Eye (tissue), 1 donor: ENCODE measurements at regions not wholly inside any gene's neighbourhood (a gene's known extent, or its start where the extent isn't known, plus 50 kb on each side); places are given as distances from the start of the nearest gene placed in this dataset.
"Not testable (repeated sequence)": the region's sequence is repeated elsewhere in the genome, so short reads cannot be mapped to it uniquely, and the experiment has no call there.

Source experiments
- DNase-seq: peaks from one replicate; pipeline ENCODE4 v3.0.0-alpha.2; 2015

DNA sequence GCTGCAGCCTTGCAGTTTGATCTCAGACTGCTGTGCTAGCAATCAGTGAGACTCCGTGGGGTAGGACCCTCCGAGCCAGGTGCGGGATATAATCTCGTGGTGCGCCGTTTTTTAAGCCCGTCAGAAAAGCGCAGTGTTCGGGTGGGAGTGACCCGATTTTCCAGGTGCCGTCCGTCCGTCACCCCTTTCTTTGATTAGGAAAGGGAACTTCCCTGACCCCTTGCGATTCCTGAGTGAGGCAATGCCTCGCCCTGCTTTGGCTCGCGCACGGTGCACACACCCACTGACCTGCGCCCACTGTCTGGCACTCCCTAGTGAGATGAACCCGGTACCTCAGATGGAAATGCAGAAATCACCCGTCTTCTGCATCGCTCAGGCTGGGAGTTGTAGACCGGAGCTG is 203.2 kb downstream of the SNCAIP start:
- DNase-seq, result not testable (repeated sequence)

DNA sequence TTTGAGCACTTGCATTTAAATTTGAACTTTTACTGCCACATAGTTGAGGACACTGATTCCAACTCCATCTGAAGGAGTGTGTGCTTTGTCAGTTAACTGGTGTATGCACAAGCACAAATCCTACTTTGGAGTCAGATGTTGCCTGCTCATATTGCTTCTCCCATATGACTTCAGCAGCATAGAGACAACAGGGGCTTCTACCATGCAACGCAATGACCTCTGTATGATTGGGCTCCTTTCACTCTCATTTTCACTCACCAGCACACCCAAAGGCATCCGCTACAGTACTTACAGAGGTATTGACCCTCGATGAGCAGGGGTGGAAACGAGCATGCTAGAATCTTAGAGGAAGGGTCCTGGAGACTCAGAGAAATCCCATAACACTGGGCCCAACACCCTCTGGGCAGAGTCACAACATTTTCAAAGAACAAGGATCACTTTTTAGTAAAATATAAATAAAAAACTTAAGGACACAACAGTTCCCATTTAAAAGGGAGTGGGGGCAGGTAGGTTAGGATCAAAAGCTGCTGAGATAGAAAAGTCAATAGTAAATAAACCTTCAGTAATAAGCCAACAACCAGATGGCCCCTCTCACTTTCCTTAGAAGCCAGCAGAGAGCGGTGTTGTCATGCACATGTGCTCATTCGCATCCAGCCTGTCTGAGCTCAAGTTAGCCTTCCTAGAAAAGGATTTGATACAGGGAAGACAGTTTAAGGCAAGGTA is 203.8 kb downstream of the SNCAIP start:
- peak; percentile 92 for DNase-seq

DNA sequence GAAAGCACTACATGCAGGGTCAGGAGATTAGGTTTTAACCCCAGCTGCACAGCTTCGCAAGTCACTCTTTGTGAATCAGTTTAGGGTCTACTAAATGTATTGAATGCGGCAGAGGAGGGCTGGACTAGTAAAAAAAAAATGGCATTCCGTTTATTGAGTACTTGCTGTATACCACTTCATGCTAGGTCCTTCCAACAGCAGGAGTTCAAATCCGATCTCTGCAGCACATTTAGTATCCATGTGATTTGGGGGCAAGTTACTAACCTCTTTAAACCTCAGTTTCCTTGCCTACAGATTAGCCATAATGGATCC is 204.4 kb downstream of the SNCAIP start:
- DNase-seq, result no peak

DNA sequence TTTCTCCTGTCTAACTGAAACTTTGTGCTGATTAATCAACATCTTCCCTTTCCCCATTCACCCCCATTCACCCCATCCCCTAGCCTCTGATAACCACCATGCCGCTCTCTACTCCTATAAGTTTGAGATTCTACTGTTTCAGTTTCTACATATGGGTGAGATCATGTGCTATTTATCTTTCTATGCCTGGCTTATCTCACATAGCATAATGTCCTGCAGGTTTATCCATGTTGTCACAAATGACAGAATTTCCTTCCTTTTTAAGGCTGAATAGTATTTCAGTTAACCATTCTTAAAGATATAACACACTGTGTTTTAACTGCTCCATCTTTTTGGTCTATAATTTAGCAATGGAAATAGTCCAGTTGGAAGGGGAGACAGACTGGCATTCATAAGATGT is 205.1 kb downstream of the SNCAIP start:
- DNase-seq, result no peak

DNA sequence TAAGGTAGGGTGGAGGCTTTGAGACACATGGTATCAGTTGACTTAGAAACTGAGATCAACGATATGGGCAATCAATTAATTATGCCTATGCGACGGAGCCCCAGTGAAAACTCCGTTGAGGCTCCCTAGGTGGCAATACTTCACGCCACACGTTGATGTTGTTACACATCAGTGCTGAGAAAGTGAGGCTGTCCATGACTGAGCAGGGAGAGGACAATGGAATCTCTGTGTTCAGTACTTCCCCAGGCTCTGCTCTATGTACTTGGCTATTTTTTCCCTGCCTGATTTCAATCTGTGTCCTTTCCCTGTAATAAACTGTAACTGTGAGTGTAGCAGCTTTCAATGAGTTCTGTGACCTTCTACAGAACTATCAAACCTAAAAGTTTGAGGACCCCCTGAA is 211.7 kb downstream of the SNCAIP start:
- DNase-seq, result no peak

DNA sequence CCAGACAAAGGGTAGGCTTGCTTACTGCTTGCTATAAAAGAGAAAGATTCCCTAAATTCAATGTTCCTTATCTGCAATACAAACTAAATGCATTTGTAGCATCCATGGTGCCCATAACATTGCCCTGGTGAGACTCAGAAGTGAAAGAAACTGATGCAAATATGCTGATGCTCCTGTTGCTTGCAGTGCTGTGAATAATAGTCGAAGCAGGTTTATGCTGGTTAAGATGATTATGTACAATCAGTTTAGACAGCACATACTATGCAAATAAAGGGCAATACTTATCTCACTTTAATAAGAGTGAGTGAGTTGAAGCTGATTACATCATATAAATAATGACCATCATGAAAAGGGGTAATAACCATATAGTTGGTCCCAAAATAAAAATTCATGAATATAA is 215.5 kb downstream of the SNCAIP start:
- no peak for DNase-seq

DNA sequence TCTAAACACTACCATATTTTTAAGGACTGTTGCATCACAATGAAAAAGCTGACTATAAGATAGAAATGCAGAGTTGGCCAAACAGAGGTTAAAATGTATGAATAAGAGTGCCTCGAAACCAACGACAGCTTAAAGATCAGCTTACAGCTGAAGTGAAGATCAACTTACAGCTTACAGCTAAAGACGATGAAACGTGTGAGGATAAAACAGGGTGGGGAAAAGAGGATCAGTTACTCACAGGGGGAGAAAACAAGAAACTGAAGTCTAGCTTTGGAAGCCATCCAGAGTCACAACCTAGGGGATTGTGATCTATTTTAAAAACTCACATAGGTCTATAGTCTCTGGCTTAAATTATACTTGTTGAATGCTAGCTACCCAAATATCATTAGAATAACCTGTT is 220.0 kb downstream of the SNCAIP start:
- peak; percentile 3 for DNase-seq

DNA sequence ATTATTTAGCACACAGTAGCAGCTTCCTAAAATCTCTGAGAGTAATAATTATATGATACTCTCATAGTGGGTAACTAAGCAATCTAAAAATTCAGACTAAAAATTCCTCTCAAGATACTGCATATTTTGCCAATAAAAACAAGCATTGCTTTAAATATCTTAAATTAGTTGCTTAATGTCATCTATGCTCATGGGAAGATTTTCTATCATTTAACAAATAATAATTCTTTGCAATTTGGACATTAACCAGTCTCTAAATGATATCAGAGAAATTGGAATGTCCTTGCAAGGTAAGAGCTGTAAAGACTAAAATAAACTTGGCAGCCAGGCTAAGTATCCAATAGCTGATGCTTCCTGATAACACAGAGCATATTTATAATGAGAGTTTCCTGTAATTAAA is 221.8 kb downstream of the SNCAIP start:
- no peak for DNase-seq

DNA sequence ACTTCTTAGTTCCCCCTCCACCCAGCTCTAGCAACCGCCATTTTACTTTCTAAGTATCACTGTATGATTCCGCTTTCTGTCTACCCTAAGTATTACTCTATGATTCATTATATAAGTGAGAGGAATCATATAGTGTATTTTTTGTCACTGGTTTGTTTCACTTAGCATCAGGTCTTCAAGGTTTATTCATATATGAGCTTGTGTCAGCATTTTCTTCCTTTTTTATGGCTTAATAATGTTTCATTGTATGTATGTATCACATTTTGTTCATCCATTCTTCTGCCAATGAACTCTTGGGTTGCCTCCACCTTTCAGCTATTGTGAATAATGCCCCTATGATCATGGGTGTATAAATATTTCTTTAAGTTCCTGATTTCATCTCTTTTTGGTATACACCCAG is 222.8 kb downstream of the SNCAIP start:
- DNase-seq, result no peak

DNA sequence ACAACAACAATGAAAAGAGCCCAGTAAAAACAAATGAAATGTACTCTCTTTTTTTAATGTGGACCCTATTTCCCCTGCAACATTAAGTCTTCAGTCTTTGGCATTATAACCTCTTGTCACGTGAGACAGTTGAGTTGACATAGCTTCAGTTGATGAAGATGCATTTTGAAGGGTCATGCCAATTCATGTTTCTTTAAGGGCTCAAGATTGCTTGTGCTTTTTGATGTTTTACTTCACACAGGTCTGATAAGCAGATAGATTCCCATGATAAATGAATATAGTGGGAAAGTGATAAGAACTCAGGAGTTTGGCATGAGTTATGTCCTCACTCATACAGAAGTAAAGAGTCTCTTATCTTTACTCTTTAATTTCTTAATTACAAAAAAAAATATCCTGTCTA is 229.4 kb downstream of the SNCAIP start:
- DNase-seq, result peak; percentile 77

DNA sequence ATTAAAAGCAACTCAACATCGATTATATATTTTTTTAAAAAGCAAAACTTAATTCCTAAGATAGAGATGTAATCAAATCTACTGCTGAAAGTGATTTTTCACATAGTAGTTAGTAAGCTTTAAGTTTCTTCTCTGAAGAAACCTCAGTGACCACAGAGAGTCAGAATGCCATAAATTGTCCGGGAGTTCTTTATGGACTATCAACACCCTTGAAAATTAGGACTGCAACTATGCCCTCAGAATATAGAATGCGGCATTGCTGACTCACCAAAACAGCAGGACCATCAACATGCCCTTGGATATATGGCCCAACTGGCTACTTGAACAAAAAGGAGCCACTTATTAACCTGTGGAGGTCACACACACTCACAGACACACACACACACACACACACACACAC is 228.9 kb upstream of the SNX2 start:
- no peak for DNase-seq

DNA sequence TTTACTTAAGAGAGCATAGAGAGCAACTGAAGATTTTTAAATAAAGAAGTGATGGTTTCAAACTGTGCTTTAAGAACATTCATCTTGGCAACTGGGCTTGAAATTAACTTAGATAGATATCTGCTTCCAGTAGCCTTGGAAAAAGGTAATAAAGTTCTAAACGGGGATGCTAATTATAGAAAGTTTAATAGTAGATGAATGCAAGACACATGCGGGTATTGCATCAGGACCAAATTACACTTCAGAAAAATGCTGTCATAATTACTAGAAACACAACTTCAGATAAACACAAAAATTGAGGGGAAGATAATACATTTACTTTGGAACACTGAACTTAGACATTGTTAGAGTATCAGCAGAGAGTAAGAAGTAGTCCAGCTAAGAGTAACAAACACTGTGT is 227.7 kb upstream of the SNX2 start:
- no peak for DNase-seq

DNA sequence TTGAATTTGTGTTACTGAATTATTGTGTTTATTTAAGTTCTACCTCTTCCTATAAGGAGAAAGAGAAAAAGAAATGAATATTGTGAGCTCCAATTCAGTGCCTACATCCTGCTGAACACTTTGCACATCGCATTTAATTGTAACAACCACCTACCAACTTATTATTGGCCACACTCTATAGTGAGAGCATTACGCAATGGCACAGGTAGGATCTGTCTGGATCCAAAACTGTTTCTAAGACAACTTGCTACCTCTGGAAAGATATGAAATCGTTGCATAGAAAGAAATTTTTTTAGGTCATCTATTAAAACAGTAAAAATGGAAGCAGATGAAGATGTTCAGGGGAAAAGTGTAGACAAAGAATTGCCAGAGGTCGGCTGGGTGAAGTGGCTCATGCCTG is 227.2 kb upstream of the SNX2 start:
- DNase-seq, result no peak

DNA sequence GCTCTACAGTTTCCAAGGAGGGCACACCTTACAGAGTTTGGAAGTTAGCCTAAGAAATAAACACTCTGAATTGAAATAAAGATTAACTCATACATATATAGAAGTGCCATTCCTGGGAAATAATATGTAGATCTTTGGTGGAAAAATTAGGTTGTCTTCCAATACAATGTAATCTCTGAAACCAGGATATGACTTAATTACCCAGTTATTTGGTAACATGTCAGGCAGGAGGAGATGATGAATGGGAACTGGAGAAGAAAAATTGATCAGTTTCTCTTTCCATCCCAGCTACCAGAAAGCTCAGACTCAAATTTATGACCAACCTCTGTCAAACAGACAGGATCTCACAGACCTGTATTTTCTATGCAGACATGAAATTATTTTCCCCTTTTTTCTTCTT is 215.2 kb upstream of the SNX2 start:
- no peak for DNase-seq

DNA sequence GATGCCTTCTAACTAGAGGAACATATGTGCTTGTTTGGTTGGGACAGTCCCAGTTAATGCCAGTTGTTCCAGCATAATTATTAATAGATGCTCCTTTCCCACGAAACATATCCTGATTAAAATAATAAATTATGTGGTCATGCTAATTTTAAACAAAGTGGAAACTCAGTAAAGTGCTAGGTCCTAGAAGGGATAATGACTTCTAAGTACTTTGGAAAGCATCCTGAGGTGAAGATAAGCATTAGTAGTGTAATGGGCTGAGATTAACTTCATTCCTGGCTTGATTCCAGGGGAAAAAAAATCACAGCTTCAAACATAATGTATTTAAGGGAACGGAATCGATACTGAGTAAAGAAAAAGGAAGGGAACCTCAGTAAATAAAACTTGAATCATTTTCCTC is 213.7 kb upstream of the SNX2 start:
- no peak for DNase-seq

DNA sequence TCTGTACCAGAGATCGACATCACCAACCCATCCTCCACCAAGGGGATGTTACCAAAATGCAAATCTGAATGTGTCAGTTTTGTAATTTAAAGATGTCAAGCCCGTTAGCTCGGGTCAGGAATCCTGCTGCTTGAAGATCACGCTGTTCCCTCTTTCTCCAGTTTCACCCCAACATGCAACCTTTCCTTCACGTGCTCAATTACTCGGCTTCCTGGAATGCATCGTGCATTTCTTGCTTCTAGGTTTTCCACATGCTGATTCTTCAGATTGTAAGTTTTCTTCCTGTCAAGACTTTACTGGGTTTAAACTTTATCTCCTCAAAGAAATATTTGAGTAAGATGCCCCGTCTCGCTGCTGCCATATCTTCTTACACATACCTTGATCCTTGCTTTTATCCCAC is 209.5 kb upstream of the SNX2 start:
- no peak for DNase-seq

DNA sequence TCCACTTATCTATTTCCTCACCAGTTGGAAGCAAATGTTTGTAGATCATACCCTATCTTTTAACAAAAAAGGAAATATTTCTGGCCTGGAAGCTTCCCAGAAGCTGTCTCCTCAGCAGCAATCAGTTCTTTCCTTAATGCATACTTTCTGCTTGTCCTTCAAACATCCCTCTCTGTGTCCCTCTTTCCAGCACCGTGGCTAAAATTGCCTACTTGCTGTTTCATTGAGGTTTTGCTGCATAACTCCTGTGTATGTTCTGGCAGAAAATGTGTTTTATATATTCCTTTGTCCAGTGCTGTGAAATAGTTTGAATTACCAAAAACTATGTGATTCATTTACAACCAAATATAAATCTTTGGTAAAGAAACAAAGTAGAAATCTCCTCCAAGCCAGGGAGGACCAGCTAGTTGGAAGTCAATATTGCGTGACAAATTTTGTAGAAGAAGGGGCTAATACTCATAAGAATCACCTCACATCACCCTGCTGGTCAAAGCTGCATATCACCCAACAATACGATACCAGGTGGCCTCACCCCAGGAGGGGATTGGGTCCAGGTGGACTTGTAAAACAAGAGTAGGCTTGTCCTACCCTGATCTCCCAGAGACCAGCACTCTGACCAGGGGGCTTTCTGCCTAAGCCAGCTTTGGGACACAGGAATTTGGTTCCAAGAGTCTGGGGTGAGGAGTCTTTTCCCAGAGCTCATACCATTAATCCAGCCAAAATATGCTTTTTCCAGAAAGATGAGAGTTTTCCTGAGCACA is 198.4 kb upstream of the SNX2 start:
- DNase-seq, result no peak

DNA sequence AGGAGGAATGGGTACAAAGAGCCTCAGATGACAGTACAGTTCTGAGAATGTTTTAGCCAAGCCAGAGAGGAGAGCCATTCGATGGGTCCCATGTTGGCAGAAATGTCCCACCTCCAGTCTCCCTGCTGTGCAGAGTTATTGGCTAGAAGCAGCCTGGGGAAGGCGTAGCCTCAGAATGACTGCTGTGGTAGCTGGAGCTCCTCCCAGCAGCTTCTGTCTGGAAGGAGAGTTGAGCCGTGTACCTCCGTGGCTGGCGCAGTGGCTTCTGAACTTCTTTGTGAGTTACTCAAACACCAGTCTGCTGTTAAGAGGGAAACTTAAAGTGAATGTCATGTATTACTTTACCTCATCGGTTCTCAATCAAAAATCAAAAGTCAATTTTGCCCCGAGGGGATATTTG is 193.3 kb upstream of the SNX2 start:
- no peak for DNase-seq

DNA sequence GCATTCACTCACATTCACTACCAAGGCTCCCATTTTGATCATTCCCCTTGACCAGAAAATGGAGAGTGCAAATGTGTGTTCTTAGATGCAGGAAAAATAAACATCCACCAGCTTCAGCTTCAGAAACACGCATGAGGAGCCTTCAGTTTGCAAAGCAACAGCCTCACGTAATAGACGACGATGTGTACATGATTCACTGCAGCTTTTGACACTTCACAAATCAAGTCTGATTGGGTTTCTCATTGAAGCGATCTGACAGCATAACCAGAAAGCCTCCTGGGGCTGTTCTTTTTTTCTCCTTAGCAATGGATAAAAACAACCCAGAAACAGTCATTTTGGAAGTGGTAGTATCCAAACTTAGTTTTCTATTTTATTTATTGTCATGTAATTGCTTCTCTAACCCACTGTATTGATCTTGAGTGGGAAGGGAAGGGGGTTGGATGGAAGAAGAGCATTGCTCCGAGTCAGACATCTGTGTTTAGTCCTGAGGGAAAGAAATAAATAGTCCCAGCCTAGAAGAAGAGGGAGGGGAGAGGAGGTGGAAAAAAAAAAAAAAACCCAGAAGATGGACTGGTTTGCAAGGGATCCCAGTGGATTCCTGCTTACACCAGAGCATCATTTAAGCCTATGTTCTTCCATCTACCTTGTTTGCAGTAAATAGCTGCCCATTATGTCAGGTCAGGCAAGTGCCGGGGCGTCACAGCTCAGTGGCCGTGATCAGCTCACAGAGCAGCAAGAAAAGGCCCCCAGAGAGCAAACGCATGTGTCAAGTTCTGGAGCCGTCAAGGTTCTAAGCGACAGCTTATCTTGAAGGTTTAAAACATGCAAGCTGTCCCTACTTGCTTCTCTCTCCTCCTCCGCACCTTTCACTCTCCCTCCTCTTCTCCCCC is 190.2 kb upstream of the SNX2 start:
- peak; percentile 88 for DNase-seq

DNA sequence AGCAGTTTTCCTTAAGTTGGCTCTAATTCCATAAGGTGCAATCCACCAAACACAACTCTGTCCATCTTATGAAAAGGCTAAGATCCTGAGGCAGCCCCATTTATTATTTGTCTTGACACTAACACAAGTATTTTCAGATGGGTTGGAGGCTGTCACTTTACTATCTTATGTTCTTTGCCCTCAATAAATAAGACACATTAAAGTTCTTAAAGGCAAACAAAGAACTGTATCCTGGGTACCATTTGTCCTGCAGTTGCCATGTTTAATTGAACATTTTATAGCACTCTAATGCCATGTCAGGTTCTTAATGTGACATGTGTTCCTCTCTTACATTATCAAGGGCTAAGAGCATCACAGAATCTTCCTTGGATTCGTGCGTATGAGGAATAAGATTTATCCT is 189.5 kb upstream of the SNX2 start:
- no peak for DNase-seq

DNA sequence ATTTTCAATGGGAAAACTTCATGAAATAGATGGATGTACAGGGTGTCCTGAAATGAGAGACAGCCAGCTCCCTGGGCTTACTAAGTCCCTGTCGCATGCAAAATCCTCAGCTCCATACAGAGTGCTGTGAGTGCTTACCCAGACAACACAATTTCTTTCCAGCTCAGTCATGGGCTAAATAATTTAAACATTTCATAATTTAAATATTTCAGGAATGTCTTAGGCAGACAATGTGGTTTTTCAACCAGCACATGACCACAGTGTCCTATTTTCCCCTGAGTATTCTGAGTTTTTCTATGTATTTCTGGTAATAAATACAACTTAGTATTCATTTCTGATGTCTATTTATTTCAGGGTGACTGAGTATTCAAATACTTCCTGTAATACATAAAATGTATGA is 188.5 kb upstream of the SNX2 start:
- DNase-seq, result no peak

DNA sequence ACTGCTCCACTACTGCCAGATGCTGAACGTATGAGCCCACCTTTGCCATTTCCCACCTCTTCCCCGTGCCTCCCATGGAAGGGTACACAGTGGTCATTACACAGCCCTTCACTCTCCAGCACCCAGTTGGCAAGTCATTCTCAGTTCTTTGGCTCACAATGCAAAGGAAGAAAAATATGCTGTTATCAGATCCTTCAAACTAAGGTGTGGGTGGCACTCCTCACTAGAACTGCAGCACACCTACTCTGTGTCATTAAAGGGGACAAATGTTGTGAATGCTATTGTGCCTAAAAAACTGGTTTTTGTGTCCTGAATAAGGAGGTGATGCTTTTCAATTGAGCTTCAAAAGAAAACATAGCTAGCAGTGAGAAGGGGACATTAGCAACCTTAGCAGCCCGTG is 183.1 kb upstream of the SNX2 start:
- no peak for DNase-seq

DNA sequence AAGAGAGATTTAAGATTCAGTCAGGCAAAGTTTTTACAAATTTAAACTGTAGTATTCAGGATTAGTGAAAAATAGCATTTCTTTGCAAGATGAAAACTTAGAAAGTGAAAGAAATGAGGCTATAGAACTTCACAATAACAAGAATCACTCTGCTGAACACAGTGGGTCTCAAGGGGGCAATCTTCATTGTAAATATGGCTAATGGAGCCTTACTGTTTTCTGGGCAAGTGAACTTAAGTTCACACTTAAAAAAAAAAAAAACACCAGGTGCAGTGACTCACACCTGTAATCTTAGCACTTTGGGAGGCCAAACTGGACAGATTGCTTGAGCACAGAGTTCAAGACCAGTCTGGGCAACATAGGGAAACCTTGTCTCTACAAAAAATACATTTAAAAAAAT is 175.9 kb upstream of the SNX2 start:
- DNase-seq, result no peak

DNA sequence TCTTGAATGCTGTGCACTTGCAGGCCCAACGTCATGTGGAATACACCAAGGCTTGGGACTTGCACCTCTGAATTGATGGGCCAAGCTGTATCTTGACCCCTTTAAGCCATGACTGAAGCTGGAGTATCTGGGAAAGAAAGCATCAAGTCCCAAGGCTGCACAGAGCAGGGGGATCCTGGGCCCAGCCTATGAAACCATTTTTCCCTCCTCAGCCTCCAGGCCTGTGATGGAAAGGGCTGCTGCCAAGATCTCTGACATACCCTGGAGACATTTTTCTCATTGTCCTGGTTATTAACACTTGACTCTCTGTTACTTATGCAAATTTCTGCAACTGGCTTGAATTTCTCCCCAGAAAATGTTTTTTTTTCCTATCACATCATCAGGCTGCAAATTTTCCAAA is 174.0 kb upstream of the SNX2 start:
- DNase-seq, result no peak
